ENCODE measurements at regions not wholly inside any gene's neighbourhood (a gene's known extent, or its start where the extent isn't known, plus 50 kb on each side); places are given as distances from the start of the nearest gene placed in this dataset.
"Not testable (repeated sequence)": the region's sequence is repeated elsewhere in the genome, so short reads cannot be mapped to it uniquely, and the experiment has no call there.

DNA sequence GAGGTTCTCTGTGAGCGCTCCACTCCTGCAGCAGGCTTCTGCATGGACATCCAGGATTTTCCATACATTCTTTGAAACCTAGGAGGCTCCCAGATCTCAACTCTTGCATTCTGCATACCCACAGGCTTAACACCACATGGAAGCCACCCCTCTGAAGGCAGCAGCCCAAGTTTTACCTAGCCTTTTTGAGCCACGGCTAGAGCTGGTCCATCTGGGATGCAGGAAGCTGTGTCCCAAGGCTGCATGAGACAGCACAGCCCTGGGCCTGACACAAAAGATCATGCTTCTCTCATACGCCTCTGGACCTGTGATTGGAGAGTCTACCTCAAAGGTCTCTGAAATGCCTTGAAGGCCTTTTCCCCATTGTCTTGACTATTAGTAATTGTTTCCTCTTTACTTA is 53.6 kb upstream of the RPRM start:
- Histone ChIP-seq H3K36me3 (ENCODE audit: control insufficient read depth, insufficient read depth, low read length) (no peaks in the 10 kb centered on the region), H3K4me1 (ENCODE audit: control insufficient read depth, insufficient read depth, low read length) (peaks cover 31% of the 10 kb centered on the region), H3K9me3 (ENCODE audit: control insufficient read depth, insufficient read depth, low read length) (peaks cover 30% of the 10 kb centered on the region), H3K4me3 (ENCODE audit: low read depth, low read length) (no peak overlapping the region), H3K27ac (ENCODE audit: low read depth, low read length) (peak overlapping the region; percentile 47), H3K9ac (ENCODE audit: low read depth, low read length) (no peak overlapping the region), H3K27me3 (ENCODE audit: control insufficient read depth, insufficient read depth, low read length) (no peaks in the 10 kb centered on the region)

DNA sequence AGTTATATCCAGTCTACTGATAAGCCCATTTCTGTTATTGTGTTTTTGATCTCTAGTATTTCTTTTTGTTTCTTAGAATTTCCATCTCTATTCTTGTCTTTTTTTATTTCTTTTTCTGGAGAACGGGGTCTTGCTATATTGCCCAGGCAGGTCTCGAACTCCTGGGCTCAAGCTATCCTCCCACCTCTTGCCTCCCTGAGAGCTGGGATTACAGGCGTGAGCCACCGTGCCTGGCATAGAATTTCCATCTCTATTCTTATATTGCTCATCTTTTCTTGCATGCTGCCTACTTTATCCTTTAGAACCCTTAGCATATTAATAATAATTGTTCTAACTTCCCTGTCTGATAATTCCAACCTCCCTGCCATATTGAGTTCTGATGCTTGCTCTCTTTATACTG is 55.2 kb upstream of the RPRM start:
- H3K4me3 ChIP-seq (ENCODE audit: low read depth, low read length); H3K27me3 ChIP-seq (ENCODE audit: control insufficient read depth, insufficient read depth, low read length); H3K36me3 ChIP-seq (ENCODE audit: control insufficient read depth, insufficient read depth, low read length): not testable (repeated sequence)
- H3K27ac ChIP-seq (ENCODE audit: low read depth, low read length): peak overlapping the region; percentile 43
- H3K9ac ChIP-seq (ENCODE audit: low read depth, low read length): peak overlapping the region; percentile 45; the same call in 1 of the 2 replicates
- H3K4me1 ChIP-seq (ENCODE audit: control insufficient read depth, insufficient read depth, low read length): peaks cover 31% of the 10 kb centered on the region
- H3K9me3 ChIP-seq (ENCODE audit: control insufficient read depth, insufficient read depth, low read length): peaks cover 31% of the 10 kb centered on the region

DNA sequence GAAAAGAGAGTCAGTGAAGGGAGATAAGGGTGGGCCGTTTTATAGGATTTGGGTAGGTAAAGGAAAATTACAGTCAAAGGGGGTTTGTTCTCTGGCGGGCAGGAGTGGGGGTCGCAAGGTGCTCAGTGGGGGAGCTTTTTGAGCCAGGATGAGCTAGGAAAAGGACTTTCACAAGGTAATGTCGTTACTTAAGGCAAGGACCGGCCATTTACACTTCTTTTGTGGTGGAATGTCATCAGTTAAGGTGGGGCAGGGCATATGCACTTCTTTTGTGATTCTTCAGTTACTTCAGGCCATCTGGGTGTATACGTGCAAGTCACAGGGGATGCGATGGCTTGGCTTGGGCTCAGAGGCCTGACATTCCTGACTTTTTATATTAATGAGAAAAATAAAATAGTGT is 56.0 kb upstream of the RPRM start:
- H3K4me3 ChIP-seq (ENCODE audit: low read depth, low read length); H3K36me3 ChIP-seq (ENCODE audit: control insufficient read depth, insufficient read depth, low read length); H3K27me3 ChIP-seq (ENCODE audit: control insufficient read depth, insufficient read depth, low read length): not testable (repeated sequence)
- Histone ChIP-seq H3K9ac (ENCODE audit: low read depth, low read length) (peak overlapping the region; percentile 45; the same call in 1 of the 2 replicates), H3K4me1 (ENCODE audit: control insufficient read depth, insufficient read depth, low read length) (peaks cover 31% of the 10 kb centered on the region), H3K9me3 (ENCODE audit: control insufficient read depth, insufficient read depth, low read length) (peaks cover 24% of the 10 kb centered on the region), H3K27ac (ENCODE audit: low read depth, low read length) (peak overlapping the region; percentile 43)

DNA sequence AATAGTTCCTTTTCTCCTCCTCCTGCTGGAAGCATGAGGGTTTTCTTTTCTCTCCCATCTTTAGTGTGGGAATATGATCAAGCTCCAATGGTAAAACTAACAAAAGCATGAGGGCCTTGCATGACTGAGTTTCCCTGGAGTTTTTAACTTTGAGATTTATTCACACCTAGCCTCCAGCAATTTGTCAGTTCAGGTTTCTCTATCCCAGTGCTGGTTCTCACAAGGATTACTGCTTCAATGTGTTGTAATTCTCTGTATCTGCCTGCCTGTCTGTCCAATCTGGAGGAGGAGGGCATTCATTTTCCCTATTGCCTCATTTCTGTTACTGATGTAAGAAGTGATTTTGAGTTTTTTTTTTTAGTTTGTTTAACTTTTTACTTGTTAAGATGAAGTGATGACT is 57.6 kb upstream of the RPRM start:
- Histone ChIP-seq H3K36me3 (ENCODE audit: control insufficient read depth, insufficient read depth, low read length) (no peaks in the 10 kb centered on the region), H3K9ac (ENCODE audit: low read depth, low read length) (no peak overlapping the region), H3K9me3 (ENCODE audit: control insufficient read depth, insufficient read depth, low read length) (peaks cover 23% of the 10 kb centered on the region), H3K4me3 (ENCODE audit: low read depth, low read length) (no peak overlapping the region), H3K27me3 (ENCODE audit: control insufficient read depth, insufficient read depth, low read length) (no peaks in the 10 kb centered on the region), H3K27ac (ENCODE audit: low read depth, low read length) (peak overlapping the region; percentile 37), H3K4me1 (ENCODE audit: control insufficient read depth, insufficient read depth, low read length) (peaks cover 31% of the 10 kb centered on the region)

DNA sequence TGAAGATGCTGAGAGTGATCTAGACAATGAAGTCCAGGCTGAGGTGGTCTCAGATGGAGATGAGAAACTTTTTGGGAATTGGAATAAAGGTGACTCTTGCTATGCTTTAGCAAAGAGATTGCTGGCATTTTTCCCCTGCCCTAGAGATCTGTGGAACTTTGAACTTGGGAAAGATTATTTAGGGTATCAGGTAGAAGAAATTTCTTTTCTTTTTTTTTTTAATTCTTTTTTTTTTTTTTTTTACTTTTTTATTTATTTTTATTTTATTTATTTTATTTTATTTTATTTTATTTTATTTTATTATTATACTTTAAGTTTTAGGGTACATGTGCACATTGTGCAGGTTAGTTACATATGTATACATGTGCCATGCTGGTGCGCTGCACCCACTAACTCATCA is 59.5 kb upstream of the RPRM start:
- not testable (repeated sequence) for H3K9ac ChIP-seq (ENCODE audit: low read depth, low read length); H3K36me3 ChIP-seq (ENCODE audit: control insufficient read depth, insufficient read depth, low read length); H3K4me3 ChIP-seq (ENCODE audit: low read depth, low read length); H3K27ac ChIP-seq (ENCODE audit: low read depth, low read length); H3K27me3 ChIP-seq (ENCODE audit: control insufficient read depth, insufficient read depth, low read length)
- peaks cover 16% of the 10 kb centered on the region for H3K9me3 ChIP-seq (ENCODE audit: control insufficient read depth, insufficient read depth, low read length)
- H3K4me1 ChIP-seq (ENCODE audit: control insufficient read depth, insufficient read depth, low read length): peaks cover 18% of the 10 kb centered on the region

DNA sequence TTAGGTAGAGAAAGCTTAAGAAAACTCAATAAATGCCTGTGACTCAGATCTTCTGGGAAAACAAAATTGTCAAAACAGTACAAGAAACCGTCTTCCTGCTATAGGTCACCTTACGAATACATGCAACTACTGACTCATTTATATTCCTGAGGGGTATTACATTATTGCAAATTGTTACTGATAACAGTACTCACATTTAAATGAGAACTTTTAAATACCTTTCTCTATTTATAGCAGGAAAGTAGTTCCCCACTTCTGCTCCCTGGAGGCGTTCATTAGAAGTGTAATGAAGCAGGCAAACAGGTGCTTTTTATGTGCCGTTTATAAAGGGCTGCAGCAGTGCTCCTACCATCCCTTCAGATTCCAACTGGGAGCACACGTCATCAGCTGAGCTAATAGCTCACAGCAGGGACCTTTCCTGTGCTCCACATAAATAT is 65.1 kb upstream of the RPRM start:
- Histone ChIP-seq H3K9me3 (ENCODE audit: control insufficient read depth, insufficient read depth, low read length) (peaks cover 13% of the 10 kb centered on the region), H3K4me3 (ENCODE audit: low read depth, low read length) (no peak overlapping the region), H3K9ac (ENCODE audit: low read depth, low read length) (no peak overlapping the region), H3K36me3 (ENCODE audit: control insufficient read depth, insufficient read depth, low read length) (no peaks in the 10 kb centered on the region), H3K27ac (ENCODE audit: low read depth, low read length) (peak overlapping the region; percentile 64), H3K4me1 (ENCODE audit: control insufficient read depth, insufficient read depth, low read length) (peaks cover 21% of the 10 kb centered on the region), H3K27me3 (ENCODE audit: control insufficient read depth, insufficient read depth, low read length) (no peaks in the 10 kb centered on the region)

DNA sequence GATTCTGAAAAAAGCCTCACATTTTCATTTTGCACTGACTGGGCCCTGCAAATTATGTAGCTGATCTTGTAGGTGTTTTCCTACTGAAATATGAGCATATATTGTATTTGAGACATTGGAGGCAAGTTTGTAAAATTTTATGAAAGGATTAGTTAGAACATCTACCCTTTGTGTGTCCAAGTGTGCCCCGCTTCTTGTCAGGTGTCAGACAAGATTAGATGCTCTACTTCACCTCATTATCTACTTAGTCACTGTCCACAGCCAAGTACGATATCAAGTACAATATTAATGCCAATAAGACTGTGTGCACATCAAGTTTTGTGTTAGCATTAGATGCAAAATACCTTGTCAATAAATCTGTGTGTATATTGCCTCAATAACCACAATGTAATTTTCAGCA is 67.8 kb upstream of the RPRM start:
- Histone ChIP-seq H3K9ac (ENCODE audit: low read depth, low read length) (no peak overlapping the region), H3K27ac (ENCODE audit: low read depth, low read length) (no peak overlapping the region), H3K4me3 (ENCODE audit: low read depth, low read length) (no peak overlapping the region), H3K4me1 (ENCODE audit: control insufficient read depth, insufficient read depth, low read length) (peaks cover 21% of the 10 kb centered on the region), H3K36me3 (ENCODE audit: control insufficient read depth, insufficient read depth, low read length) (no peaks in the 10 kb centered on the region), H3K27me3 (ENCODE audit: control insufficient read depth, insufficient read depth, low read length) (no peaks in the 10 kb centered on the region), H3K9me3 (ENCODE audit: control insufficient read depth, insufficient read depth, low read length) (no peaks in the 10 kb centered on the region)

DNA sequence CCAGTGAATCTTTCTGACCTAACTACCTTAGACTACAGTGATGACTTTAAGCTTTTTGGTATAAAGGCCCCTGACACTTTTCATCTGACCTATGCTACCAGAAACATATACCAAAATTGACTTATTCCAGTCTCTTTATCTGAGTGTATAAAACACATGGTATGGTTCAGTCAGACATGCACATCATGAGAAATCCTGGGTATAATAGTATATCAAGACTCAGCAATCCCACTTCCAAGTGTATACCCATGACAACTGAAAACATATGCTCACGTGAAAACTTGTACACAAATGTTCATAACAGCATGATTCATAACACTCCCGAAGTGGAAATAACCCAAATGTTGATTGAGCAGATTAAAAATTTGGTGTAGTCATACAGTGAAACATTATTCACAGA is 70.0 kb upstream of the RPRM start:
- no peak overlapping the region for H3K27ac ChIP-seq (ENCODE audit: low read depth, low read length)
- H3K9ac ChIP-seq (ENCODE audit: low read depth, low read length): no peak overlapping the region
- no peaks in the 10 kb centered on the region for H3K36me3 ChIP-seq (ENCODE audit: control insufficient read depth, insufficient read depth, low read length)
- no peaks in the 10 kb centered on the region for H3K9me3 ChIP-seq (ENCODE audit: control insufficient read depth, insufficient read depth, low read length)
- no peak overlapping the region for H3K4me3 ChIP-seq (ENCODE audit: low read depth, low read length)
- H3K4me1 ChIP-seq (ENCODE audit: control insufficient read depth, insufficient read depth, low read length): peaks cover 13% of the 10 kb centered on the region
- H3K27me3 ChIP-seq (ENCODE audit: control insufficient read depth, insufficient read depth, low read length): no peaks in the 10 kb centered on the region

DNA sequence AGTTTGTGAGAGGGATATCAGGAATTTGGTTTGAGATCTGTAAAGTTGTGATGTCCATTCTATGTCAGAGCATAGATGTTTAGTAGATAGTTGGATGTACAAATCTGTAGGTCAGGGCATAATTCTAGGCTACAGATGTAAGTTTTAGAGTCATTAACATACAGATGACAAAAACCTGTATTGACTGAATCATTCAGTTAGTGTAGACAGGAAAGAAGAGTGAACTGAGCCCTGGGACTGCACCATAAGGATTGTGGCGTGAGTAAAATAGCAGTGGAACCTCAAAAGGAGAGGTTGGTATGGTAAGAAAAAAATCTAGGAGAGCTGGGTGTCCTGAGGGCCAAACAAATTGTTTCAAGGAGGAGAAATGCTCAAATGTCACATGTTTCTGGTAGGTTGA is 73.1 kb upstream of the RPRM start:
- Histone ChIP-seq H3K9ac (ENCODE audit: low read depth, low read length) (no peak overlapping the region), H3K4me1 (ENCODE audit: control insufficient read depth, insufficient read depth, low read length) (no peaks in the 10 kb centered on the region), H3K36me3 (ENCODE audit: control insufficient read depth, insufficient read depth, low read length) (no peaks in the 10 kb centered on the region)

DNA sequence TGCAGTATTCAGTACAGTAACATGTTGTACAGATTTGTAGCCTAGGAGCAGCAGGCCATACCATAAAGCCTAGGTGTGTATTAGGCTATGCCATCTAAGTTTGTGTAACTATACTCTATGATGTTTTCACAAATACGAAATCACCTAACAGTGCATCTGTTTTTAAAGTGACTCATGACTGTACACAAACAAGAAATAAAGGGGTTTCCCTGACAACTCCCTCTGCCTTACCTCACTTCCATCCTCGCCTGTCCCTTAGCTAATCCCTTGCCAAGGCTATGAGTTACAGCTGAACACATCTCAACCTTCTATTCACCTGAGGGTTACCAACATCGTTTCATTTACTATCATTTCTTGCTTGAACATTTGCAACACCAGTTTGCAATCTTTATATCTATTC is 78.6 kb upstream of the RPRM start:
- Histone ChIP-seq H3K9me3 (ENCODE audit: control insufficient read depth, insufficient read depth, low read length) (no peaks in the 10 kb centered on the region), H3K9ac (ENCODE audit: low read depth, low read length) (no peak overlapping the region), H3K36me3 (ENCODE audit: control insufficient read depth, insufficient read depth, low read length) (no peaks in the 10 kb centered on the region), H3K27ac (ENCODE audit: low read depth, low read length) (no peak overlapping the region), H3K27me3 (ENCODE audit: control insufficient read depth, insufficient read depth, low read length) (no peaks in the 10 kb centered on the region), H3K4me1 (ENCODE audit: control insufficient read depth, insufficient read depth, low read length) (no peaks in the 10 kb centered on the region), H3K4me3 (ENCODE audit: low read depth, low read length) (no peak overlapping the region)

More for the DNA sequence above, 73.1 kb upstream of the RPRM start:
- H3K27me3 ChIP-seq (ENCODE audit: control insufficient read depth, insufficient read depth, low read length): no peaks in the 10 kb centered on the region
- H3K9me3 ChIP-seq (ENCODE audit: control insufficient read depth, insufficient read depth, low read length): no peaks in the 10 kb centered on the region
- no peak overlapping the region for H3K27ac ChIP-seq (ENCODE audit: low read depth, low read length)
- no peak overlapping the region for H3K4me3 ChIP-seq (ENCODE audit: low read depth, low read length)

DNA sequence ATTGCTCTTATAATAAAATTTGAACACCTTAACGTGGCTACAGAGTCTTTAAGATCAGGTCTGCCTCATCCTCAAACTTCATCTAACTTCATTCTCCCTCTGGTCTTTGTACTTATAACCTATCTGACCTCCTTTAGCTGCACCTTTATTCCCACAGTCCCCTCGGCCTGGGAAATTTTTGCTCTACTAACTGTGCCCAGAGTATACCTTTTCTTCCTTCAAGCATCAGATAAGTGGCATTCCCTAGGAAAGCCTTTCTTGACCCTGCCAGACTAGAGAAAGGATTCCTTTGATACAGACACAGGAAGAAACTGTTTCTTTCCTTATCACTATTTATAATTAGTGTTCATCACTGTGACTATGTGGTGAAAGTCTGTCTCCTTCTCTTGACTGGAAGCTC is 79.2 kb upstream of the RPRM start:
- no peaks in the 10 kb centered on the region for H3K4me1 ChIP-seq (ENCODE audit: control insufficient read depth, insufficient read depth, low read length)
- no peak overlapping the region for H3K27ac ChIP-seq (ENCODE audit: low read depth, low read length)
- H3K27me3 ChIP-seq (ENCODE audit: control insufficient read depth, insufficient read depth, low read length): no peaks in the 10 kb centered on the region
- H3K4me3 ChIP-seq (ENCODE audit: low read depth, low read length): no peak overlapping the region
- H3K9me3 ChIP-seq (ENCODE audit: control insufficient read depth, insufficient read depth, low read length): no peaks in the 10 kb centered on the region
- no peak overlapping the region for H3K9ac ChIP-seq (ENCODE audit: low read depth, low read length)
- no peaks in the 10 kb centered on the region for H3K36me3 ChIP-seq (ENCODE audit: control insufficient read depth, insufficient read depth, low read length)

DNA sequence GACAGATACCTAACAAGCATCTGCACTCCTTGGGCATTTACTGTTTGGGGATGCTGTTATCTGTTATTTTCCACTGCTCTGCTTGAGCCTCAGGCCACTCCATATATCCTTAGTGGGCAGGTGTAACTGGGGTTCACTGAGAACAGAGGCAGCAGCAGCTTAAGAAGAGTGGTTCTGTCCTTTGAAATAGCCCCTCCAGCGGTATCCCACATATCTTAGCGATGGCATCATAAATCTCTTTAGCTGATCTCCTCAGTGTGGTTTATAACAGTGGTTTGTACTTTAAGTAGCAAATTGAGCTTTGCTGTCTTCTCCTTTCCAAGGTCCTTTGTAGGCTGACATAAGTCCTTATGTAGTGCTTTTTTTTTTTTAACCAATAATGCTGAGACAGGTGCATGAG is 79.7 kb upstream of the RPRM start:
- H3K27me3 ChIP-seq (ENCODE audit: control insufficient read depth, insufficient read depth, low read length): no peaks in the 10 kb centered on the region
- H3K27ac ChIP-seq (ENCODE audit: low read depth, low read length): no peak overlapping the region
- no peaks in the 10 kb centered on the region for H3K4me1 ChIP-seq (ENCODE audit: control insufficient read depth, insufficient read depth, low read length)
- H3K4me3 ChIP-seq (ENCODE audit: low read depth, low read length): no peak overlapping the region
- H3K9ac ChIP-seq (ENCODE audit: low read depth, low read length): no peak overlapping the region
- no peaks in the 10 kb centered on the region for H3K36me3 ChIP-seq (ENCODE audit: control insufficient read depth, insufficient read depth, low read length)
- H3K9me3 ChIP-seq (ENCODE audit: control insufficient read depth, insufficient read depth, low read length): no peaks in the 10 kb centered on the region

Measured in HUES48 (cell line).